ENCODE measurements at regions not wholly inside any gene's neighbourhood (a gene's known extent, or its start where the extent isn't known, plus 50 kb on each side); places are given as distances from the start of the nearest gene placed in this dataset.

DNA sequence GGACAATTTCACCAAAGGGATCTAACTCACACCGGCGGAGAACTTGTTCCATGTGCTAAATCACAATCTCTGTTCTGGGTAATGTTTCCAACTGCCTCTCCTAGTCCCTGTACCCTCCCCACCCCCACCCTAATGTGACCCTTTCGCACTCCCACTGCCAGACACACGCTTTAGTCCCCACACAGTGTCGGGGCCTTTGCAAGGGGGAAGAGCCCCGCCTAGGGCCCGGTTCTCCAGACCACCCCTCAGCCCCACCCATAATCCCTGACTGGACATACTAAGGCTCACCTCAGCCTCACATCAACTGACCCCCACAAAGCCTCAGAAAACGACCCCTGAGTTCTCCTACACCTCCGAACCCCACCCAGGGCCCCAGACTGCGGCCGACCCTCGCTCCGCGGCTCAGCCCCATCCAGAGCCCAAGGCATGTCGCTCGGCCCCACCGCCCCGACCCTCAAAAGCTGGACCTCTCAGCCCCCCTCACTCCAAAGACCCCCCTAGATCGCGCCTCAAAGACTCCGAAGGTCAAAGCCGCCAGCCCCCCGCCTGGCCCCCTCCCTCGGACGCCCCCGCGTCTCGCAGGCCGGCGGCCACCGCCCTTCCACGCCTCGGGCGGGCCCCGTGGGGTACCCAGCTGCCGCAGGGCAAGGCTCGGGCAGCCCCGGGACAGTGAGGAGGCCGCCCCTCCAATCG, 72.0 kb upstream of the MAP4 start:
- intact Hi-C loops (cut with micrococcal nuclease), result loop anchor here (5.0 kb wide), 3 partner anchors 69 to 96 kb away; partner anchors contain the start of gene MAP4
- ATAC-seq, result peak; percentile 35
- H3K9me3 ChIP-seq (replicated peaks; ENCODE audit: control insufficient read depth, insufficient read depth, low read depth, low read length), result no peaks in the 10 kb centered on the region
- peak; percentile 53 to 73 (median 68) for DNase-seq (ENCODE audit: extremely low read depth in 1 of 4, low spot score in 3 of 4)
- peak overlapping the region; percentile 99 for H2AFZ ChIP-seq (ENCODE audit: low read depth, low read length)
- CTCF ChIA-PET (ENCODE audit: low intra/inter-chr PET ratio), result no interaction called here
- no TSS peak for BruUV-seq (replicated peaks)
- POLR2A ChIA-PET, result interaction anchor here (0.5 to 4.5 kb wide), 17 partner anchors 8 to 215 kb away, joined by 3 to 40 read pairs (median 4); no protein-coding TSS in a partner anchor
- under 1% methylated on average over 39 of the region's 40 CpGs for WGBS (ENCODE audit: insufficient coverage, low coverage, missing lambda C conversion rate)
- H3K79me2 ChIP-seq (ENCODE audit: control insufficient read depth, insufficient read depth, low read length), result peaks cover 59% of the 10 kb centered on the region
- peak overlapping the region; percentile 97 for H3K27ac ChIP-seq (ENCODE audit: extremely low read depth, low read depth, low read length)
- 0 out of 2 replicates have a peak, but pooled peaks cover 6% of the 10 kb centered on the region for H4K20me1 ChIP-seq (replicated peaks; ENCODE audit: control insufficient read depth, insufficient read depth, low read length)
- in situ Hi-C loops (cut with MboI), result no loop called here
- no peaks in the 10 kb centered on the region for H3K9me1 ChIP-seq (ENCODE audit: control insufficient read depth, insufficient read depth, low read length)
- peak; percentile 40 for FAIRE-seq
- peak overlapping the region; percentile 99 for H3K4me2 ChIP-seq (ENCODE audit: insufficient read depth, low read length)
- H3K9ac ChIP-seq (ENCODE audit: insufficient read depth in 1 of 2, low read depth in 2 of 2, low read length in 2 of 2), result peak overlapping the region; percentile 94 to 99
- H3K4me1 ChIP-seq (replicated peaks in 1 of 2; ENCODE audit: control insufficient read depth in 2 of 2, insufficient read depth in 2 of 2, low read length in 2 of 2), result peaks cover 14 to 25% of the 10 kb centered on the region in 2 experiments
- no peaks in the 10 kb centered on the region for H3K27me3 ChIP-seq (ENCODE audit: control insufficient read depth in 2 of 2, insufficient read depth in 2 of 2, low read length in 2 of 2)
- H3K36me3 ChIP-seq (ENCODE audit: control insufficient read depth, insufficient read depth, low read length), result peaks cover 18% of the 10 kb centered on the region; the same call in 2 of the 3 replicates
- H3K4me3 ChIP-seq, result peak overlapping the region; percentile 95
- TF ChIP-seq, protein P1, sequence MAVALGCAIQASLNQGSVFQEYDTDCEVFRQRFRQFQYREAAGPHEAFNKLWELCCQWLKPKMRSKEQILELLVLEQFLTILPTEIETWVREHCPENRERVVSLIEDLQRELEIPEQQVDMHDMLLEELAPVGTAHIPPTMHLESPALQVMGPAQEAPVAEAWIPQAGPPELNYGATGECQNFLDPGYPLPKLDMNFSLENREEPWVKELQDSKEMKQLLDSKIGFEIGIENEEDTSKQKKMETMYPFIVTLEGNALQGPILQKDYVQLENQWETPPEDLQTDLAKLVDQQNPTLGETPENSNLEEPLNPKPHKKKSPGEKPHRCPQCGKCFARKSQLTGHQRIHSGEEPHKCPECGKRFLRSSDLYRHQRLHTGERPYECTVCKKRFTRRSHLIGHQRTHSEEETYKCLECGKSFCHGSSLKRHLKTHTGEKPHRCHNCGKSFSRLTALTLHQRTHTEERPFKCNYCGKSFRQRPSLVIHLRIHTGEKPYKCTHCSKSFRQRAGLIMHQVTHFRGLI (CRISPR knock-in tag; IDR thresholded peaks at IDR 0.05), result no peak
- no peak for TF ChIP-seq GABPB2 (CRISPR knock-in tag; conservative IDR thresholded peaks at IDR 0.05)
- TF ChIP-seq SPI1 (IDR thresholded peaks at IDR 0.05; ENCODE audit: borderline replicate concordance, low read depth, low read length), result no peak
- TF ChIP-seq PHF21A (IDR thresholded peaks at IDR 0.05; ENCODE audit: borderline replicate concordance, low read depth), result peak; percentile 4; the same call in 1 of the 2 replicates
- no peak for TF ChIP-seq RAD51 (IDR thresholded peaks at IDR 0.05; ENCODE audit: borderline replicate concordance, low read depth)
- TF ChIP-seq, protein P2, sequence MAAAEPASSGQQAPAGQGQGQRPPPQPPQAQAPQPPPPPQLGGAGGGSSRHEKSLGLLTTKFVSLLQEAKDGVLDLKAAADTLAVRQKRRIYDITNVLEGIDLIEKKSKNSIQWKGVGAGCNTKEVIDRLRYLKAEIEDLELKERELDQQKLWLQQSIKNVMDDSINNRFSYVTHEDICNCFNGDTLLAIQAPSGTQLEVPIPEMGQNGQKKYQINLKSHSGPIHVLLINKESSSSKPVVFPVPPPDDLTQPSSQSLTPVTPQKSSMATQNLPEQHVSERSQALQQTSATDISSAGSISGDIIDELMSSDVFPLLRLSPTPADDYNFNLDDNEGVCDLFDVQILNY (CRISPR knock-in tag; IDR thresholded peaks at IDR 0.05), result no peak
- TF ChIP-seq ZNF174 (CRISPR knock-in tag; IDR thresholded peaks at IDR 0.05), result no peak
- TF ChIP-seq ZNF12 (CRISPR knock-in tag; IDR thresholded peaks at IDR 0.05), result peak; percentile 43; the same call in 1 of the 2 replicates
- no peak for TF ChIP-seq JUN (IDR thresholded peaks at IDR 0.05; ENCODE audit: borderline replicate concordance, low read depth, low read length)
- TF ChIP-seq JUN (CRISPR knock-in tag; IDR thresholded peaks at IDR 0.05; ENCODE audit: borderline replicate concordance), result no peak
- 0 out of 2 replicates have a peak, but pooled peaks have one; percentile 13 for TF ChIP-seq FOXP1 (CRISPR knock-in tag; IDR thresholded peaks at IDR 0.05)
- no peak for TF ChIP-seq HSF4 (CRISPR knock-in tag; IDR thresholded peaks at IDR 0.05; ENCODE audit: borderline replicate concordance)
- TF ChIP-seq, protein P3, sequence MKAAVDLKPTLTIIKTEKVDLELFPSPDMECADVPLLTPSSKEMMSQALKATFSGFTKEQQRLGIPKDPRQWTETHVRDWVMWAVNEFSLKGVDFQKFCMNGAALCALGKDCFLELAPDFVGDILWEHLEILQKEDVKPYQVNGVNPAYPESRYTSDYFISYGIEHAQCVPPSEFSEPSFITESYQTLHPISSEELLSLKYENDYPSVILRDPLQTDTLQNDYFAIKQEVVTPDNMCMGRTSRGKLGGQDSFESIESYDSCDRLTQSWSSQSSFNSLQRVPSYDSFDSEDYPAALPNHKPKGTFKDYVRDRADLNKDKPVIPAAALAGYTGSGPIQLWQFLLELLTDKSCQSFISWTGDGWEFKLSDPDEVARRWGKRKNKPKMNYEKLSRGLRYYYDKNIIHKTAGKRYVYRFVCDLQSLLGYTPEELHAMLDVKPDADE (conservative IDR thresholded peaks at IDR 0.05; ENCODE audit: control insufficient read depth, low read depth, low read length), result peak; percentile 54; the same call in 1 of the 2 replicates
- no peak for TF ChIP-seq ZZZ3 (IDR thresholded peaks at IDR 0.05)
- no peak for TF ChIP-seq SRSF1 (IDR thresholded peaks at IDR 0.05; ENCODE audit: low read depth, low read length)
- TF ChIP-seq, protein P4, sequence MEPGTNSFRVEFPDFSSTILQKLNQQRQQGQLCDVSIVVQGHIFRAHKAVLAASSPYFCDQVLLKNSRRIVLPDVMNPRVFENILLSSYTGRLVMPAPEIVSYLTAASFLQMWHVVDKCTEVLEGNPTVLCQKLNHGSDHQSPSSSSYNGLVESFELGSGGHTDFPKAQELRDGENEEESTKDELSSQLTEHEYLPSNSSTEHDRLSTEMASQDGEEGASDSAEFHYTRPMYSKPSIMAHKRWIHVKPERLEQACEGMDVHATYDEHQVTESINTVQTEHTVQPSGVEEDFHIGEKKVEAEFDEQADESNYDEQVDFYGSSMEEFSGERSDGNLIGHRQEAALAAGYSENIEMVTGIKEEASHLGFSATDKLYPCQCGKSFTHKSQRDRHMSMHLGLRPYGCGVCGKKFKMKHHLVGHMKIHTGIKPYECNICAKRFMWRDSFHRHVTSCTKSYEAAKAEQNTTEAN (CRISPR knock-in tag; IDR thresholded peaks at IDR 0.05), result no peak
- 0 out of 2 replicates have a peak, but pooled peaks have one; percentile 17 for TF ChIP-seq GATAD2B (IDR thresholded peaks at IDR 0.05; ENCODE audit: borderline replicate concordance)
- TF ChIP-seq NFRKB (IDR thresholded peaks at IDR 0.05; ENCODE audit: low read depth), result 0 out of 2 replicates have a peak, but pooled peaks have one; percentile 57
